Large intestine (tissue), 3 donors: ENCODE measurements at regions not wholly inside any gene's neighbourhood (a gene's known extent, or its start where the extent isn't known, plus 50 kb on each side); places are given as distances from the start of the nearest gene placed in this dataset.

Experiments
- DNase-seq, 2 donors: peaks; one replicate each; pipeline versions ENCODE4 v3.0.0 to v3.0.0-alpha.2; 2013
- H3K27ac ChIP-seq: one replicate; pipeline ENCODE4 v1.5.1; 2013; ENCODE audit warnings: low read length
- H3K27me3 ChIP-seq: 2 replicates; pipeline ENCODE4 v1.6.1; 2013; ENCODE audit warnings: low read length; ENCODE audit not compliant: control insufficient read depth, insufficient read depth
- H3K36me3 ChIP-seq: 2 replicates; pipeline ENCODE4 v1.6.1; 2013; ENCODE audit warnings: low read length; ENCODE audit not compliant: control insufficient read depth, insufficient read depth
- H3K4me1 ChIP-seq: one replicate; pipeline ENCODE4 v1.6.1; 2013; ENCODE audit warnings: low read length; ENCODE audit not compliant: control insufficient read depth, insufficient read depth
- H3K4me3 ChIP-seq: one replicate; pipeline ENCODE4 v1.5.1; 2013; ENCODE audit warnings: low read length
- H3K9me3 ChIP-seq: one replicate; pipeline ENCODE4 v1.6.1; 2013; ENCODE audit warnings: mild to moderate bottlenecking, low read depth, low read length, moderate library complexity; ENCODE audit not compliant: control insufficient read depth
- WGBS: methylation state at CpG from one replicate; pipeline ENCODE4 v1.1.5; 2013; ENCODE audit warnings: low lambda C conversion rate; ENCODE audit not compliant: insufficient coverage; 5-methylcytosine and 5-hydroxymethylcytosine counted together

GRCh38 chr12:76702946-76703345 lies 61.0 kb upstream of the ZDHHC17 start:
- 70% methylated on average over 2 of the region's 4 CpGs for WGBS
- no peak for DNase-seq
- no peaks in the 10 kb centered on the region for H3K36me3 ChIP-seq
- no peaks in the 10 kb centered on the region for H3K9me3 ChIP-seq
- H3K4me1 ChIP-seq, result no peaks in the 10 kb centered on the region
- no peak overlapping the region for H3K4me3 ChIP-seq
- H3K27ac ChIP-seq, result no peak overlapping the region
- H3K27me3 ChIP-seq, result no peaks in the 10 kb centered on the region

GRCh38 chr12:76704693-76705092 lies 59.2 kb upstream of the ZDHHC17 start:
- WGBS, result 100% methylated on average over 2 of the region's 2 CpGs
- no peaks in the 10 kb centered on the region for H3K9me3 ChIP-seq

DNA sequence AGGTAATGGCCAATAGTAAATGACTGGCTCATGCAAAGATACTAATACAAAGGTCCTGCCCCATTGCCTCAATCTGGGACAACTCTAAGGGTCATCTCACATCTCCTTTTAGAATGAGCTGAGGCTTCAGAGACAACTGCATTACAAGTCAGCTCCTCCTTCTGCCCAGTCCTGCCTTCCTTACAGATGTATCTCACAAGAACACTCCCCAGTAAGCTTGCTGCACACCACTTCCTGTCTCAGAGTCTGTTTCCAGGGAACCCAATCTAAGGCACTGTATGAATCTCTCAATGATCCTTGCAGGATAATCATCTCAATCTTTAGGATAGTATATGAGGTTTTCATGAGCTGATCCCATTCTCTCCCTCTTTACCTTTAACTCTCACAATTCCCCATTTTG lies 57.8 kb upstream of the ZDHHC17 start:
- H3K4me3 ChIP-seq, result no peak overlapping the region
- no peak for DNase-seq
- H3K36me3 ChIP-seq, result no peaks in the 10 kb centered on the region
- no peak overlapping the region for H3K27ac ChIP-seq
- H3K4me1 ChIP-seq, result no peaks in the 10 kb centered on the region
- H3K27me3 ChIP-seq, result no peaks in the 10 kb centered on the region
- H3K9me3 ChIP-seq, result no peaks in the 10 kb centered on the region

More at GRCh38 chr12:76704693-76705092, 59.2 kb upstream of the ZDHHC17 start:
- H3K4me1 ChIP-seq, result no peaks in the 10 kb centered on the region
- no peak for DNase-seq
- no peaks in the 10 kb centered on the region for H3K36me3 ChIP-seq
- no peak overlapping the region for H3K4me3 ChIP-seq
- no peaks in the 10 kb centered on the region for H3K27me3 ChIP-seq
- no peak overlapping the region for H3K27ac ChIP-seq

DNA sequence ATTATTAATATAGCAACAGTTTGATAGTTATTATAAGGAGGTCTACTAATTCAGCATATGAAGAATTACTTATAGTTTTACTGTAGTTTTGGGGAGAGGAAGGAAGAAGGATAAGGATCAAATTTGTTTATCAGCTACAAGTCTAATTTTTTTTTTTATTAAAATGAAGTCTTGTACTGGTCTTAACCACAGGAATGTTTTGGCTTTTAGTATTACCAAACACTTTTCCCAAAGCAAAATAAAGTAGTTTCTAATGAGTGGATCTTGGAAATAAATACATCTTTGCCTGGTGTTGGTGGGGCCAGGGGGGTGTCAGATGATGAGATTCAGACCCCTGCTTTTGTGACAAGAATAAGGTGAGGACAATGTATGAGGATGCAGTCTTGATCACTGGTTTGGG lies 57.2 kb upstream of the ZDHHC17 start:
- Histone ChIP-seq H3K4me1 (no peaks in the 10 kb centered on the region), H3K27me3 (no peaks in the 10 kb centered on the region), H3K27ac (no peak overlapping the region), H3K9me3 (no peaks in the 10 kb centered on the region), H3K36me3 (no peaks in the 10 kb centered on the region), H3K4me3 (no peak overlapping the region)
- DNase-seq, result no peak

- H3K27ac ChIP-seq, result no peak overlapping the region
- no peaks in the 10 kb centered on the region for H3K27me3 ChIP-seq
- H3K4me3 ChIP-seq, result no peak overlapping the region
- no peaks in the 10 kb centered on the region for H3K4me1 ChIP-seq
- H3K36me3 ChIP-seq, result no peaks in the 10 kb centered on the region
- WGBS, result 87% methylated on average over 3 of the region's 4 CpGs
- DNase-seq, result no peak
- no peaks in the 10 kb centered on the region for H3K9me3 ChIP-seq
These were observed 56.1 kb upstream of the ZDHHC17 start for GRCh38 chr12:76707772-76708171.

GRCh38 chr12:76708296-76708695 lies 55.6 kb upstream of the ZDHHC17 start:
- Histone ChIP-seq H3K36me3 (no peaks in the 10 kb centered on the region), H3K27ac (no peak overlapping the region), H3K27me3 (no peaks in the 10 kb centered on the region), H3K4me1 (no peaks in the 10 kb centered on the region), H3K4me3 (no peak overlapping the region), H3K9me3 (no peaks in the 10 kb centered on the region)
- DNase-seq, result no peak
- WGBS, result no CpG with 5 or more reads among the region's 2 CpGs

DNA sequence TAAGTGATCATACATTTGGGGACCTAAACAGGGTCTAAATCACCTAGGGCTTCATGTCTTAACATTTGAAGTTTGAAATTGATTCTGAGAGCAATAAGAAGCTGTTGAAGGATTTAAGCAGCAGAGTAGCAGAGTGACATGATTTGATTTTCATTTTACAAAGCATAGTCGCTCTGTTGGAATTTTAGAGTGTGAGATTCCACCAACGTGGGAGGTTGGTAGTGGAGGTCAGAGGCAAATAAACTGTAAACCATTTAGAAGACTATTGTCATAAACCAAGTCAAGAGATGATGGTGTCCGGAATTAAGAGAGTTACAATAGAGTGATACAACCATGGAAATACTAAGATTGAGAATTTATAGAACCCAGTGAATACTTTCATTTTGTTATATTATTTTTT lies 52.7 kb upstream of the ZDHHC17 start:
- Histone ChIP-seq H3K9me3 (no peaks in the 10 kb centered on the region), H3K36me3 (no peaks in the 10 kb centered on the region), H3K27me3 (no peaks in the 10 kb centered on the region), H3K4me3 (no peak overlapping the region), H3K27ac (no peak overlapping the region), H3K4me1 (no peaks in the 10 kb centered on the region)
- no peak for DNase-seq
- WGBS, result 100% methylated on average over 1 of the region's 3 CpGs

DNA sequence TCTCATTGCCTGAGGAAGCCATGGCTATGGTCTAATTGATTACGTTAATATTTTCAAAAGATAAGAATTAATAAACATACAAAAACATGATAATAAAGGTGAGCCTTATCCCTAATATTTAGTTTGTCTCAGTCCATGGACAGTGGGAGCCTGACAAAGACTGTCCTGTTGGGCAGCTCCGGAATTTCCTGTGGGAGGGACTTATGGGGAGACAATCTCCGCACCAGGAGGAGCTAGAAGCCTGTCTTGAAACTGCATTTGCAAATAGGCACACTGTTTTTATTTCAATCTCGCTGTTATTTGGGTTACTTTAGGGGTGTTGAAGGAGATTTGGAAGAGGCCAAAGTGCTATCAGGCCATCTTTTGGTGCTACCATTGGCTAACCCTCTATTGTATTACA lies 50.8 kb upstream of the ZDHHC17 start:
- Histone ChIP-seq H3K27ac (no peak overlapping the region), H3K27me3 (no peaks in the 10 kb centered on the region), H3K36me3 (no peaks in the 10 kb centered on the region), H3K9me3 (no peaks in the 10 kb centered on the region), H3K4me3 (no peak overlapping the region), H3K4me1 (no peaks in the 10 kb centered on the region)
- DNase-seq, result no peak
- WGBS, result 67% methylated on average over 1 of the region's 4 CpGs

DNA sequence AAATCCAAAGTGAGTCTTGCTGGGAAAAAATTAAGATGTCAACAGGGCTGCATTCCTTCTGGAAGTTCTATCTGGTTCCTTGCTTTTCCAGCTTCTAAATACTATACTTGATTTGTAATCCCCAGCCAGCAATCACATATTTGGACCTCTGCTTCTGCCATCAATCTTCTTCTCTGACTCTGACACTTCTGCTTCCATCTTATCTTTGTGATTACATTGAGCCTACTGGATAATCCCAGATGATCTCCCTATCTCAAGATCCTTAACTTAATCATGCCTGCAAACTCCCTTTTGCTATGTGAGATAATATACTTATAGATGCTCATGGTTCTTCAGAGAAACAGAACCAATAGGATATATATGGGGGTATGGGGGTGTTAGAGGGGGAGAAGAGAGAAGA lies 49.9 kb upstream of the ZDHHC17 start:
- H3K4me1 ChIP-seq, result no peaks in the 10 kb centered on the region
- DNase-seq, result no peak
- H3K27ac ChIP-seq, result no peak overlapping the region
- H3K9me3 ChIP-seq, result no peaks in the 10 kb centered on the region
- H3K36me3 ChIP-seq, result no peaks in the 10 kb centered on the region
- H3K4me3 ChIP-seq, result no peak overlapping the region
- no peaks in the 10 kb centered on the region for H3K27me3 ChIP-seq
